ENCODE measurements at regions not wholly inside any gene's neighbourhood (a gene's known extent, or its start where the extent isn't known, plus 50 kb on each side); places are given as distances from the start of the nearest gene placed in this dataset.

GRCh38 chr21:36565540-36565939, 85.6 kb upstream of the CLDN14 start:
- TF ChIP-seq WIZ (CRISPR knock-in tag; IDR thresholded peaks at IDR 0.05) = no peak
- TF ChIP-seq EZH2 (conservative IDR thresholded peaks at IDR 0.05; ENCODE audit: low read depth, low read length) = no peak
- no peak for TF ChIP-seq USF2 (IDR thresholded peaks at IDR 0.05; ENCODE audit: low read depth, low read length)
- TF ChIP-seq USF2 (CRISPR knock-in tag; IDR thresholded peaks at IDR 0.05; ENCODE audit: borderline replicate concordance) = no peak
- TF ChIP-seq TMF1 (CRISPR knock-in tag; IDR thresholded peaks at IDR 0.05; ENCODE audit: low read depth) = no peak
- no peak for TF ChIP-seq ZNF276 (CRISPR knock-in tag; IDR thresholded peaks at IDR 0.05; ENCODE audit: low read depth)
- TF ChIP-seq CTCF (CRISPR knock-in tag; IDR thresholded peaks at IDR 0.05) = no peak
- TF ChIP-seq ZNF777 (CRISPR knock-in tag; IDR thresholded peaks at IDR 0.05) = no peak
- TF ChIP-seq ZNF562 (CRISPR knock-in tag; IDR thresholded peaks at IDR 0.05; ENCODE audit: borderline replicate concordance) = no peak
- no peak for TF ChIP-seq EP300 (IDR thresholded peaks at IDR 0.05; ENCODE audit: low read depth in 2 of 2, low read length in 2 of 2)
- no peak for TF ChIP-seq EP300 (CRISPR knock-in tag; IDR thresholded peaks at IDR 0.05; ENCODE audit: borderline replicate concordance)
- no peak for TF ChIP-seq ZNF232 (CRISPR knock-in tag; IDR thresholded peaks at IDR 0.05; ENCODE audit: borderline replicate concordance)
- no peak for TF ChIP-seq DNMT1 (CRISPR knock-in tag; IDR thresholded peaks at IDR 0.05)

Data from HepG2 (cell line).